ENCODE measurements at regions not wholly inside any gene's neighbourhood (a gene's known extent, or its start where the extent isn't known, plus 50 kb on each side); places are given as distances from the start of the nearest gene placed in this dataset. TPM values are rescaled to one million over a fixed set of nuclear protein-coding genes. Genes with fewer than 3 reads are reported as not detected.

GRCh38 chr10:28481968-28482367 lies 51.0 kb upstream of the WAC start:
- ATAC-seq (no peak), FAIRE-seq (no peak), DNase-seq (ENCODE audit: low read depth, low spot score) (no peak)
- no peak overlapping the region for H2AFZ ChIP-seq (ENCODE audit: control insufficient read depth, low read depth, low read length)
- H4K20me1 ChIP-seq (ENCODE audit: control insufficient read depth, insufficient read depth): no peaks in the 10 kb centered on the region
- no peak for TF ChIP-seq NKRF (conservative IDR thresholded peaks at IDR 0.05)
- no peak for TF ChIP-seq ATF7 (IDR thresholded peaks at IDR 0.05; ENCODE audit: low read depth)
- TF ChIP-seq NFYB (IDR thresholded peaks at IDR 0.05; ENCODE audit: insufficient read depth, low read depth, low read length): no peak
- TF ChIP-seq ASH2L (IDR thresholded peaks at IDR 0.05; ENCODE audit: borderline replicate concordance, low read depth): no peak
- BruUV-seq (replicated peaks): no TSS peak
- no peak overlapping the region for H3K4me3 ChIP-seq
- ChIA-PET SMC1A (ENCODE audit: uncharacterized antibody, unreplicated experiment) (no interaction called here), RAD21 (ENCODE audit: unreplicated experiment) (no interaction called here), POLR2A (no interaction called here), CTCF (no interaction called here)
- H3K27me3 ChIP-seq (replicated peaks in 1 of 2; ENCODE audit: control insufficient read depth in 2 of 2, insufficient read depth in 2 of 2, low read length in 1 of 2): no peaks in the 10 kb centered on the region
- no peaks in the 10 kb centered on the region for H3K79me2 ChIP-seq (ENCODE audit: control insufficient read depth, insufficient read depth, low read length)
- no peak overlapping the region for H3K27ac ChIP-seq (ENCODE audit: control insufficient read depth, insufficient read depth)
- intact Hi-C loops (cut with micrococcal nuclease; ENCODE audit: unreplicated experiment): no loop called here
- no peak overlapping the region for H3K9ac ChIP-seq (ENCODE audit: control insufficient read depth, insufficient read depth, low read length)
- H3K4me1 ChIP-seq (ENCODE audit: control insufficient read depth, insufficient read depth, low read length): no peaks in the 10 kb centered on the region
- in situ Hi-C loops (cut with MboI): no loop called here
- 42% methylated on average over 1 of the region's 1 CpG for WGBS (ENCODE audit: insufficient coverage, insufficient replicate concordance, low lambda C conversion rate, missing lambda C conversion rate)
- no peaks in the 10 kb centered on the region for H3K36me3 ChIP-seq (ENCODE audit: control insufficient read depth in 2 of 2, insufficient read depth in 2 of 2, low read length in 1 of 2)
- H3K4me2 ChIP-seq (ENCODE audit: control insufficient read depth, insufficient read depth): no peak overlapping the region
- no peaks in the 10 kb centered on the region for H3K9me3 ChIP-seq (replicated peaks; ENCODE audit: control insufficient read depth, insufficient read depth, low read length)

Small RNA genes in the stretch of these regions (small RNA-seq; reads per million reads assigned to genes)
- gene RF00012: not detected

Measured in GM12878 (cell line).